ENCODE measurements at regions not wholly inside any gene's neighbourhood (a gene's known extent, or its start where the extent isn't known, plus 50 kb on each side); places are given as distances from the start of the nearest gene placed in this dataset.

DNA sequence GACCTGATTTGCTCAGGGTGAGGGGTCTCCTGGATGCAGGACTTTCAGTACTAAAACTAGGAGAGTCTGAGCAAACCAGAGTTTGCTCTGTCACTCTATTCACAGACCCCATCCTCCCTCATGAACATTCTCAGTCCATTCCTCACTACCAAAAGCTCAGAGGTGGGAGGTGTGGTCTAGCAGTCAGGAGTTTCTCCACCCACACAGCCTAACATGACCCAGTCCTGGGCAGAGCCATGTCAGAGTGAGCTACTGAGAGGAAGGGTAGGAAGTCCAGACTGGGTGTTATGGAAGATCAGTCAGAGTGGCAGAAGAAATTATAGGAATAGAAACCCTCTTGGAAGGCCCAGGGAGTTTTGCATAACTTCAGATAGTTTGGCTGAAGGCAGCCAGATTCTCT lies 113.3 kb upstream of the GRAMD2B start:
- DNase-seq (ENCODE audit: extremely low read depth, low read depth), result no peak
- TF ChIP-seq, protein P1, sequence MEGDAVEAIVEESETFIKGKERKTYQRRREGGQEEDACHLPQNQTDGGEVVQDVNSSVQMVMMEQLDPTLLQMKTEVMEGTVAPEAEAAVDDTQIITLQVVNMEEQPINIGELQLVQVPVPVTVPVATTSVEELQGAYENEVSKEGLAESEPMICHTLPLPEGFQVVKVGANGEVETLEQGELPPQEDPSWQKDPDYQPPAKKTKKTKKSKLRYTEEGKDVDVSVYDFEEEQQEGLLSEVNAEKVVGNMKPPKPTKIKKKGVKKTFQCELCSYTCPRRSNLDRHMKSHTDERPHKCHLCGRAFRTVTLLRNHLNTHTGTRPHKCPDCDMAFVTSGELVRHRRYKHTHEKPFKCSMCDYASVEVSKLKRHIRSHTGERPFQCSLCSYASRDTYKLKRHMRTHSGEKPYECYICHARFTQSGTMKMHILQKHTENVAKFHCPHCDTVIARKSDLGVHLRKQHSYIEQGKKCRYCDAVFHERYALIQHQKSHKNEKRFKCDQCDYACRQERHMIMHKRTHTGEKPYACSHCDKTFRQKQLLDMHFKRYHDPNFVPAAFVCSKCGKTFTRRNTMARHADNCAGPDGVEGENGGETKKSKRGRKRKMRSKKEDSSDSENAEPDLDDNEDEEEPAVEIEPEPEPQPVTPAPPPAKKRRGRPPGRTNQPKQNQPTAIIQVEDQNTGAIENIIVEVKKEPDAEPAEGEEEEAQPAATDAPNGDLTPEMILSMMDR (IDR thresholded peaks at IDR 0.05; ENCODE audit: low read depth, low read length, missing control alignments), result no peak
- no peak overlapping the region for H3K4me3 ChIP-seq (replicated peaks; ENCODE audit: low read depth, low read length)

DNA sequence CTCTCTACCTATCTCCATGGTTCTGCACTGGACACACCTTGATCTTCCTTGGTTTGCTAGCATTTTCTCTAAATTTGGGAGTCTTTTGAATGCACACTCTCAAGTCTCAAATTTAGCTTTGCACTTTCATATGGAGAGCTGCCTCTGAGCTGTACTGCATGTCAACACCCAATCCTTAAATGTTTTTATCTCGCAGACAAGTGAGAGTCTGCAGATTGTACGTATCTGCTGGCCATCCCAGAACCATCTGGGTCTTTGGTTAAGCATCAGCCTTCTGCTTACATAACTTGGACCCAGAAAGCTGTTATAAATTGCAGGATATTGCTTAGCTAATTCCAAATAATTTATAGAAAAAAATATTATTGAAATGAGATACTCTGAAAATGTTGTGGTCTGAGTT lies 111.4 kb upstream of the GRAMD2B start:
- TF ChIP-seq, protein P1 (IDR thresholded peaks at IDR 0.05; ENCODE audit: low read depth, low read length, missing control alignments), result no peak
- DNase-seq (ENCODE audit: extremely low read depth, low read depth), result no peak
- no peak overlapping the region for H3K4me3 ChIP-seq (replicated peaks; ENCODE audit: low read depth, low read length)

DNA sequence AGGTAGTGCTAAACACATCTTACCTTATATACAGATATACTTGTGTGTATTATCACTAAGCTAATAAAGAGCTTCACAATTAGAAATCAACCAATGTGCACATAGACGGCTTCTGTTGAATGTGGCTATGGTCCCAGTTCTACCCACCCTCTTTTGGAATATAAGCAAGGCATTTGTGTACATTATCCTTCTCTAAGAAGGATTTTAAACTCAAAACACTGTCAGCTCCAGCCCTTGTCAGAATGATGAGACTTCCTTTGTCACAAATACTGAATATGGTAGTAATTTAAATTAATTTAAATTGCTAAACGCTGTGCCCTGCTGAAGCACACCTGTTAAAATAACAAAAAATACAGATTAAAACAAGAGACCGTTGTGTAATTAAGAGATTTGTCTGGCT lies 107.9 kb upstream of the GRAMD2B start:
- TF ChIP-seq, protein P1 (IDR thresholded peaks at IDR 0.05; ENCODE audit: low read depth, low read length, missing control alignments), result no peak
- no peak for DNase-seq (ENCODE audit: extremely low read depth, low read depth)
- no peak overlapping the region for H3K4me3 ChIP-seq (replicated peaks; ENCODE audit: low read depth, low read length)

DNA sequence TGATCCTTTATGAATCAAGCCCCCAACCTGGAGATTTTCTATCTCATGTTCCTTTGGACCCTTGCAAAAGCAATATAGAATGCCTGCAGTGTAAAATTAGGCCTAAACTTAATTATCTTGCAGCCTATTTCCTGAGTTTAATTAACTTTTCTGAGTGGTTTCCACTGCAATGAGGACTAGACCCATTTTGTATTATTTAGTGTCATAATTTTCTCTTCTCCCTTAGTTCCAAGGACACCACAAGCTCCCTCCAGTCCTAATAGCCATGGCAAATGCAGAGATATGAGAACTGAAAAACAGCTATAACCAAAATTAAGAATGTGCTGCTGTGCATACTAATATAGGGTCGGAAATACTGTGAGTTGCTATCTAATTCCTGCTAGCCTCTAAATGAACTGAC lies 90.9 kb upstream of the GRAMD2B start:
- DNase-seq (ENCODE audit: extremely low read depth, low read depth), result no peak
- TF ChIP-seq, protein P1 (IDR thresholded peaks at IDR 0.05; ENCODE audit: low read depth, low read length, missing control alignments), result no peak
- no peak overlapping the region for H3K4me3 ChIP-seq (replicated peaks; ENCODE audit: low read depth, low read length)

DNA sequence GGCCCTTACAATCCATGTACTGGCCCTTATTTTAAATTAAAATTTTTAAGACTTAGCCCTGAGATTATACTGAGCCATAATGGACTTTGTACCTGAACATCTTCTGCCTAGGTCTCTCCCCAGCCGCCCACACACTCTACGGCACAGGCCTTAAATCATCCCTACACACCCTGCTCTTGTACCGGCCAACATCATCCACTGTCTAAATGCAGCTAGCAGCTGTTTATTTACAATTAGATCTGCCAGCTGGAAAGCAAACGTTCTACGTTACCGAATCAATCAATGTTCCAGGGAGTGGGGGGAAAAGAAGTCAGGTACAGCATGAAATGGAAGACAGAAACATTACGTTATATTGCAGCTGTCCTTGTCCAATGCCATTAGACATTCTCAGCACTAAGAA lies 88.4 kb upstream of the GRAMD2B start:
- H3K4me3 ChIP-seq (replicated peaks; ENCODE audit: low read depth, low read length), result no peak overlapping the region
- DNase-seq (ENCODE audit: extremely low read depth, low read depth), result no peak
- TF ChIP-seq, protein P1 (IDR thresholded peaks at IDR 0.05; ENCODE audit: low read depth, low read length, missing control alignments), result no peak

DNA sequence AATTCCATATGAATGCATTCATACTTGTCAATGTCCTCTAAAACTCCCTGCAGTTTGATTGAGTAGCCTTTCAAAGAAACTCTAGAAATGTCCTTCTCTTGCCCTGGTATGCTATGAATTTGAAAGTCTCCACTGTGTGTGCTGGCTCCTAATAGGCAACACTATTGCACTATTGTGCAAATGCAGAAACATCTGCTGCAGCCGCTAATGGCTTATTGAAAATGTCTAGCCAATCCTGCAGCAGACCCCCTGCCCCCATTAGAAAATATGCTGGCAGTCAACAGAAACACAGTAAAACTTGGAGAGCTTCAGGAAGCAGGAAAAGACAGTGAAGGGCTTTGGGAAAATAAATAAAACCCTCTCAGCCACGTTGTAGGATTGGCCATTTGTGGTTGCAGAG lies 87.3 kb upstream of the GRAMD2B start:
- no peak for DNase-seq (ENCODE audit: extremely low read depth, low read depth)
- no peak overlapping the region for H3K4me3 ChIP-seq (replicated peaks; ENCODE audit: low read depth, low read length)
- TF ChIP-seq, protein P1 (IDR thresholded peaks at IDR 0.05; ENCODE audit: low read depth, low read length, missing control alignments), result no peak

DNA sequence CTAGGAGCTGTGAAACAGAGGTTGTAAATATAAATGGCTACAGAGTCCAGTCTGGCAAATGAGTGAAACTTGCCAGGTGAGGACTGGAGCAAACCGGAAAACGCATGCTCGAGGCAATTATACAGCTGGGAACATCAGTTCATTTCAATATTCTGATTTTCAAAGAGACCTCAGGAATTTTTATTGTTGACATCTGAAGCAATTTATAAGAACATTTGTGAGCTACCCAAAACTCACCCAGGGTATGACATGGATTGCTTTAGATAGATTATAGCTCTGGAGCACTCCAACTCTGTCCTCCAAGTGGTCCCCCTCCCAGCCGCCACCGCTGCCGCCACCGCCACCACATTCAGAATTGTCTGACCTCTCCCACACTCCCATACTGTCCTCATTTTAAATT lies 84.6 kb upstream of the GRAMD2B start:
- H3K4me3 ChIP-seq (replicated peaks; ENCODE audit: low read depth, low read length), result no peak overlapping the region
- DNase-seq (ENCODE audit: extremely low read depth, low read depth), result no peak
- TF ChIP-seq, protein P1 (IDR thresholded peaks at IDR 0.05; ENCODE audit: low read depth, low read length, missing control alignments), result no peak
